ENCODE measurements at regions not wholly inside any gene's neighbourhood (a gene's known extent, or its start where the extent isn't known, plus 50 kb on each side); places are given as distances from the start of the nearest gene placed in this dataset.

GRCh38 chr5:90326995-90327394 is 82.6 kb downstream of the CETN3 start:
- TF ChIP-seq POLR2AphosphoS5 (IDR thresholded peaks at IDR 0.05; ENCODE audit: low read depth, low read length), result no peak
- TF ChIP-seq TAF1 (IDR thresholded peaks at IDR 0.05; ENCODE audit: borderline replicate concordance, low read depth, low read length), result no peak
- TF ChIP-seq POLR2A (IDR thresholded peaks at IDR 0.05; ENCODE audit: low read depth, low read length), result no peak

All from GM12892 (cell line).